ENCODE measurements at regions not wholly inside any gene's neighbourhood (a gene's known extent, or its start where the extent isn't known, plus 50 kb on each side); places are given as distances from the start of the nearest gene placed in this dataset.

- no peak for TF ChIP-seq CTCF (IDR thresholded peaks at IDR 0.05)
- no peak for TF ChIP-seq POLR2A (IDR thresholded peaks at IDR 0.05)
These were observed 62.2 kb downstream of the KCNE4 start for GRCh38 chr2:223114170-223114569.
